Renal cortical epithelial cell (primary cell): ENCODE measurements at regions not wholly inside any gene's neighbourhood (a gene's known extent, or its start where the extent isn't known, plus 50 kb on each side); places are given as distances from the start of the nearest gene placed in this dataset.
"Not testable (repeated sequence)": the region's sequence is repeated elsewhere in the genome, so short reads cannot be mapped to it uniquely, and the experiment has no call there.

Experiments
- DNase-seq: peaks from one replicate; pipeline ENCODE4 v3.0.0-alpha.2; 2011; ENCODE audit warnings: low read depth

GRCh38 chr1:172754609-172755008 lies 95.7 kb downstream of the FASLG start:
- no peak for DNase-seq

- DNase-seq = no peak
These were observed 96.2 kb downstream of the FASLG start for GRCh38 chr1:172755099-172755498.

- DNase-seq = no peak
These were observed 97.1 kb downstream of the FASLG start for GRCh38 chr1:172756024-172756423.

GRCh38 chr1:172758259-172758658 lies 99.4 kb downstream of the FASLG start:
- no peak for DNase-seq

GRCh38 chr1:172760121-172760520 lies 101.2 kb downstream of the FASLG start:
- DNase-seq = no peak

DNA sequence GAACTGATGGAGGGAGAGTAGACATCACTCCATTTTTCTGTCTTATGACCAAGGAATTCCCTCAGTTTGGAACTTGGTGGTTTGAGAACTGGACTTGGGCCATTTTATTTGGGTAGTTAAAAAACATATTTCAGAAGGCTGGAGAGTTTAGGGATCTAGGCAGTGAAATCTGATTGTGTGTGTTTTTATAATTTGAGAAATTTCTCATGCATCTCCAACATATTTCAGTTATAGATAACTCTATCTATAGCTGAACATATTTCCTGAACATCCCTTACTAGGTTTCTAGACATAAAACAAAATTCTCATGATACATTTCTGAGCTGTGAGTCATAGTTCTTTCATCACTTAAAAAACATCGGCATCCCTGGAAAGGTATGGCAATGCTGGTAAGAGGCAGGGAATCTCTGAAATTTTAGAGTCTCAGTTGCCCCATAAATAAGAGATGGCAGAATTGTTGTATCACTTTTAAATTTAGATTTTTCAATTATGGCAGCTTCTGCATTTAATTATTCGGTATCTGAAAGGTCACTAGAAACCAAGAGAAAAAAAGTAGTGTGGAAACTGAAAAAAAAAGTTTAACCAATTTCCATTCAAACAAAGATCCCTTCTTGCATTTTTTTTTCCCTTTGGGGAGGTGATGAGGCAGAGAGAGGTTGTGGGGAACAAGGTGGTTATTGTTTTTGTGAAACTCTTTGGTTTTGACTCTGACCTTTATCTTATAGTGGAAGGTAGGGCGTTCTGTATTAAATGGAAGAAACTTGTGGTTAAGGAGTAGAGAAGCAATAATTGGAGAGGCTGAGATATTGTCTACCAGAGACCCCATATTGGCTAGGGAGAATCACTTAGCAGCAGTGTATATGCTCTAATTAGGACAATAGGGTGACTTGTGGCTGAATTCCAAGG lies 102.9 kb downstream of the FASLG start:
- DNase-seq = peak; percentile 42

GRCh38 chr1:172763057-172763456 lies 104.2 kb downstream of the FASLG start:
- DNase-seq = no peak

DNA sequence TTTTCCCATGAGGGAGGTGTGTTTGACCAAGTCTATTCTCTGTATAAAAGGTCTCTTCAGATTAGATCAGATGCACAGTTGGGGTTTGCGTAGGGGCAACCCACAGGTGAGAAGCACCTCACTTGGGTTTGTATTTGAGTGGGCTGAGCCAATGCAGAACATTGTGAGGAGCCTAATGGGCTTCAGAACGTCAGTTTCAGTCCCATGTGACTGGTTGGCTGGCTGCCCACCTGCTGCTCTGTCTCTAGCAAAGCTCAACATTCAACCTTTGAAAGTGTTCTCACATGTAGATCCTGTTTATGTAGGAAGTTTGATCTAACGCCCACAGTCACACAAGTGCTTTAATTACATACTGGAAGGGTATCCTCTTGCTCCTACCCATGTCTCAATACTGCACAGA lies 105.5 kb downstream of the FASLG start:
- no peak for DNase-seq

GRCh38 chr1:172766462-172766861 lies 107.6 kb downstream of the FASLG start:
- DNase-seq = no peak

GRCh38 chr1:172770071-172770470 lies 111.2 kb downstream of the FASLG start:
- DNase-seq = no peak

DNA sequence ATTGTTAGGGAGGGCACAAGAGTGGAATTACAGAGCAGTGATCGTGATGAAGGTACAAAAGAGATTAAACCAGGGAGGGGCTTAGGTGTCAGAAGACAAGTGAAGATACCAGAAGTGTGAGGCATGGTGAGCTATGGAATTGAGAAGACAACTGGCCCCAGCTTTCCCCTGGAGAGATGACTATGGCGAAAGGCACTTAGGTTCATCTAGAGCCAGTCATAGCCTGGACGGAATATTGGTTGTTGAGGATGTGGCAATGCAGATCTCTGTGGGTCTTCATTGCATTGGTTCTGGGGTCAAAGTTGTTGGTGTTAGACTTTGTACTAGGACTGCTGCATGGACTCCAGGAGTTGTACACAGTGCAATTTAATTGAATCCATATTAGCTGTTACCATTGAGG lies 115.7 kb downstream of the FASLG start:
- no peak for DNase-seq

DNA sequence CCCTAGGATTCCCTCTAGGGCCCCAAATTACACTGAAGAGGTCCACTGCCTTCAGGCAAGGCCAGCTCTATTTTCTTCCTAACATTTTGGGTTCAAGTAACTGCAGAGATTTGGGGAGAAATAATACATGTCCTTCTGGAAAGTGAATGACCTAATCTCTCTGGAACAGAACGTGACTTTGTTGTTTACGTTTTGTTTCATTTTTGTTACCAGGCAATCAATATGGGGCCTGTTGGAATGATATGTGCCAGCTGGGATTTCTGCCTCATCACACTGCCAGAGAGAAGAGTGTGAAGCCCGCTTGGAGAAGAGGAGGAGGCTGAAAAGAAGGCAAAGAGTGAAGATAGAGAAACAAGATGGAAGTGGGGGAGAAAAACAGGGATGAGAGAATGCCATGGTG lies 116.7 kb downstream of the FASLG start:
- DNase-seq = no peak

- DNase-seq = no peak
These were observed 117.2 kb downstream of the FASLG start for GRCh38 chr1:172776071-172776470.

DNA sequence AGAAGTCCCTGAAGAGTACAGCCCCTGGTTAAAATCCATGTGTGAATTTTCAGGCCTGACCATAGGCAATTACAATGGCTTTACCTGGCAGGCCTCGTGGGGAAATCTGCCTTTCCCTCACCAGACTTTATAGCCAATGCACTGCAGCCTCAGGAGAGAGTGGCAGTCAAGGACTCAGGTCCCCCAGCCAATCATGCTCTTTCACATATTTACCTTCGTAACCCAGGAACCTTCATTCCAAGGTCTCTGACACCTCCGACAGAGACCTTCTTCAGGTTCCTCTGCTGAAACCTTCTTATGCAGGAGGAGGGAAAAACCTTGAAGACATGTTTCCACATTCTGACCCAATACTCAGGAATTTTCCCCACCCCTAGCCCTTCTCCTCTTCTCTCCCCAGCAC lies 118.9 kb downstream of the FASLG start:
- no peak for DNase-seq

GRCh38 chr1:172778456-172779455 lies 119.9 kb downstream of the FASLG start:
- no peak for DNase-seq

- no peak for DNase-seq
These were observed 120.6 kb downstream of the FASLG start for GRCh38 chr1:172779491-172779890.

DNA sequence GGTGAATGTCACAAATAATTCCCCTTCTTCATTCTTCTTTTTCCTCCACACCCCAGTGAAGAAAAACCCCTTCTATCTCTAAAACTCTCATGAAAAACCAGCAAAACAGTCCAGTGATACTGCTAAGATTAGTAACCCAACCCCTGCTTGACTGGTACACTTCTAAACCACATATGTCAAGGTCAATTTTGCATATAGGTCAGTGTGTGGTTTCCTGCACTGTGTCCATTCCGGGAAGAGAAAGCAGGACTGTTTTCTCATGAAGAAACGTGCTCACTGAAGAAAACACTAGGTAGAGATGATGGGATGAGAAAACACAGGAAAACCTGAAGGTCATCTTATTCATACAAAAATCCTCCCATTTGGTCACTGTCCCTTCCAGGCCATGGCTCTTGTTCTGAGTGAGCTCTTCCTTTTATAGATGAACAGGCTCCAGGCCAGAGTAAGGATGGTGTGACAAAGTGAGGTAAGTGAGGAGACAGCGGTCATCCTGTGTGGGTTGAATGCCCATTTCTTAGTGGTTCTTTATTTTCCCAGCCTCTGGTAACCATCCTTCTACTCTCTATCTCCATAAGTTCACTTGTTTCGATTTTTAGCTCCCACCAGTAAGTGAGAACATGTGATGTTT lies 122.7 kb downstream of the FASLG start:
- DNase-seq = no peak

GRCh38 chr1:172789840-172790239 lies 130.9 kb downstream of the FASLG start:
- DNase-seq = no peak

DNA sequence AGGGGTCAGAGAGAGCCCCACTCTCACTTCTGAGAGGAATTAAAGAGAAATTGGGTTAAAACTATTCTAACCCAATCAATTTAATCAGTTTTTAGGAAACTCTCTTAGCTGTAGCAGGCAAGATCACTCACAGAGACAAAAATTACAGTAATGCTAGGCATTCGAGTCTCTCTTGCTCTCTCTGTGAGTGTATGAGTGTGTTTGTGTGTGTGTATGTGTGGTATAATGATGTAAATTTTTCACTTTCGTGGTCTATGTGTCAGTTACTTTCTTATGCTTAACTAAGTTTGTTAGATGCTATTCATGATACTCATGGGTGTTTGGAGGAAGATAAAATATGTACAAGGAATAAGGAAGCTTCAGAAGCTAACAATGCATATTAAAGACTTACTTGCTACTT lies 131.3 kb downstream of the FASLG start:
- no peak for DNase-seq

DNA sequence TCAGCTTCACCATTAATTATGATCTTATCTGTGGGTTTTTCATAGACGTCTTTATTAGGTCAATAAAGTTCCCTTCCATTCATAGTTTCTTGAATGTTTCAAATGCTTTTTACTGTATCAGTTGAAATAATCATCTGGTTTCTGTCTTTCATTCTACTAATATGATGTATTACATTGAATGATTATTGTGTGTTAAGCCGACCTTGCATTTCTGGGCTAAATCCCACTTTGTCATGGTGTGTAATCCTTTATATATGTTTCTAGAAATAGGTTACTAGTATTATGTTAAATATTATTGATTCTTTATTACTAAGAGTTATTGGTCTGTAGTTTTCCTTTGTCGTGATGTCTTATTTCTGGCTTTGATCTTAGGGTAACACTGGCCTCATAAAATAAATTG lies 134.9 kb downstream of the FASLG start:
- DNase-seq = no peak

- no peak for DNase-seq
These were observed 136.8 kb downstream of the FASLG start for GRCh38 chr1:172795741-172796140.

GRCh38 chr1:172799804-172800203 lies 140.9 kb downstream of the FASLG start:
- not testable (repeated sequence) for DNase-seq
